ENCODE measurements at regions not wholly inside any gene's neighbourhood (a gene's known extent, or its start where the extent isn't known, plus 50 kb on each side); places are given as distances from the start of the nearest gene placed in this dataset.

- DNase-seq (ENCODE audit: extremely low read depth, low read depth, low spot score): no peak
Observed at GRCh38 chr2:190807886-190808285, 72.7 kb upstream of the GLS start.

- no peak for DNase-seq (ENCODE audit: extremely low read depth, low read depth, low spot score)
Observed at GRCh38 chr2:190809139-190809764, 71.4 kb upstream of the GLS start.

DNA sequence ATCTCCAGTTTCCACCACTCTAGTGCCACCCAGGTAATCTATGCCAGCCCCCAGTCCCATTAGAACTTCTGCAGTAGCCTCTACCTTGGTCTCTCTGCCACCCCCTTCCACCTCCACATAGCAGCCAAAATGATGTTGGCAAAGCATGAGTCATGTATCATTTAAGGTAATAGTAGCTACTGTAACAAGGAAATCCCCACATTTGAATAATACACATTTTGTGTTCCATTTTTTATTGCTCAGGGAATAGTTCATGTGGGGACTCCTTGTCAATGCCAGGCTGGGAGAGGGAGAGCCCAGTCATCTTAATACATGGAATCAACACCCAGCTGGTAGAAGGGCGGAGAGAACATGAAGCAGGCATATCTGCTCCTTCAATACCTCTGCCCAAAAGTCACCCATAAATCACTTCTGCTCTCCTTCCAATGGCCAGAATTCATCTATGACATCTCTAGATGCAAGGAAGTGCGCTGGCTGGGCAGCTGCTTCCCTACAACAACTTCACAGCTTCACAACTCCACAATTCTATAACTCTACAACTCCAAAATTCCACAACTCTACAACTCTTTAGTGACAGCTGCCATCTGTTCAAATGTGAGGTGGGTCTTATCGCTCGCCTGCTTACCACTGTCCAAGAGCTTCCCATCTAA is 70.6 kb upstream of the GLS start:
- no peak for DNase-seq (ENCODE audit: extremely low read depth, low read depth, low spot score)

- no peak for DNase-seq (ENCODE audit: extremely low read depth, low read depth, low spot score)
Observed at GRCh38 chr2:190810981-190811587, 69.5 kb upstream of the GLS start.

DNA sequence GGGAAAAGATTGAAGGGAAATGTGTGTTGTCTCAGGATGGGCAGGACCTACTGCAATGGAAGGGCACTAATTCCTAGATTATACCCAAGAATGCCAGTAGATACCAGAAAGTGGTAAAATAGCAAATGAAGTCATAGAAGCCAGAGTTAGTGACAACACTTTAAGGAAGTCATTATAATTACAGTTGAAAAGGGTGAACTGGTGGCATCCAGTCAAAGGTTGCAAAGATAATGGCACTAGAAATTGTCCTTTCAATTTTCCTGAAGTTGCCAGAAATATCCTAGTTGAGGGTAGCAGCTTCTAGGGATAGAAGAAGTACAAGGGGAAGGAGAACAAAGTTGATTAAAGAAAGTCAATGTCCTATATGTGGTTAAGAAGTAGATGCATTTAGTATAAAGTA is 68.8 kb upstream of the GLS start:
- no peak for DNase-seq (ENCODE audit: extremely low read depth, low read depth, low spot score)

DNA sequence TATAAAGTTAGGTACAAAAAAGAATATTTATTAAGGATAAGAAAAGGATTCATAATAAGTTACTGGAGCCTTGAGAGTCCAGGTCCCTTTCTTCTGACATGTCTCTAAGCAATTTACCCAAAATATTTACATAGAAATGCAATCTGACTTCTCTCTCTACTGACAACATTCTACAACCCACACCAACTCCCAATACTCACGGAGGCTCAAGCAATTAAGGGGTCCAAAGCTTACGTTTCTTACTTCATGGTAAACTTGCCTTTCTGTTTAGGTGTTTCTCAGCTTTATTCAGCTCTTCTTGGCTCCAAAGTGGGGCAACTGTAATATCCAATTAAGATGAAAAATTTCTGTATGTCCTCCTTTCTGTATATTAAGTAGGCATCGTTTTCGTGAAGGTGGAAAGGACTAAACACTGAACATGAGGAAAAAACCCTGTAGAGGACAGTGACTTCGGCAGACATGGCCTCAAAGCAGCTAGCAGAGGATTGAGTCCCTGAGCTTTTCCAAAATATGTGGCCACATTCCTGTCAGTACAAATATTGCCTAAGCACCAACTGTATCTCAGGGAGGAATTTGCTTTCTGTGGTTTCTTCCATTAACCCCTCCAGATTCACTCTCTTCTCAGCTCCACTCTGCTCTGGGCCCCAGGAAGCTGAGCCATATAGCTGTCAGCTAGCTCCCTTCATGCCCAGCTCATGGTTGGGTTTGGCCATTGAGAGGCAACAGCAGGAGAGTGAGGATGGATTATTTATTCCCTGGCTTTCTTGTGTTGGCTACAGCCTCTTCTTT is 67.9 kb upstream of the GLS start:
- DNase-seq (ENCODE audit: extremely low read depth, low read depth, low spot score): no peak

GRCh38 chr2:190815226-190815625 is 65.4 kb upstream of the GLS start:
- DNase-seq (ENCODE audit: extremely low read depth, low read depth, low spot score): no peak

- DNase-seq (ENCODE audit: extremely low read depth, low read depth, low spot score): no peak
Observed at GRCh38 chr2:190817082-190817481, 63.5 kb upstream of the GLS start.

GRCh38 chr2:190819840-190820301 is 60.8 kb upstream of the GLS start:
- no peak for DNase-seq (ENCODE audit: extremely low read depth, low read depth, low spot score)

DNA sequence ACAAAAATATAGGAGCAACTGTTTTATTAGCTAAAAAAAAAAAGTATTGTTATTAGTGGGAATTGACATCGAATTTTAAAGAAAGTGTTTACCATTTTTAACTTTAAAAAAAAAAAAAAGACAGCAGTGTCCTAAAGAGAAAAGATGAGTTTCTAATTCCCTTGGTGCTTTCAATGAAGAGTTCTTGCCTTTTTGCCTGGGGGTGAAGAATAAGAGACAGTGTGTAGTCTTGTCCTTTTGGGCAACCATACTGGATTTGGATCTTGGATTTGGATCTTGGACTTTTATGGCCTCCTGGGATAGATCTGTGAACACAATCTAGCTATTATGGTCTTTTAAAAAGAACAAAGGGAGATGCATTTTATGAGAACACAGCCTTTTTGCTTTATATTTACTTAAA is 60.2 kb upstream of the GLS start:
- no peak for DNase-seq (ENCODE audit: extremely low read depth, low read depth, low spot score)

DNA sequence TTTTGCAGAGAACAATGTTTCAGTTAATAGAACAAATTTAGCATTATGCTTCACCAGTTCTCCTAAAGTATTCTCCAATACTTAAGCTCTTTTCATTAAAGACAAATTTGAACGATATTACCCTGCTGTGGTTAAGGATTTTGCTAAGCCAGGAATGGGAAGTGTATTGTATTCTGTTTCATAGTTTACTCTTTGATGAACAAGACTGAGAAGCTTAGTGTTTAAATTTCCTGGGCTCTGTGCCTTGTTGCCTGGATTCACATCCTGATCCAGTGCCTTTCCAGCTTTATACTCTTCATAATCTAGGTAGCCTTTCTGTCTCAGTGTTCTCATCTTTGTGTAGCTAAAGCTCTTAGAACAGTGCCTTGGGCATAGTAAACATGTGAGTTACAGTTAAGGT is 58.6 kb upstream of the GLS start:
- no peak for DNase-seq (ENCODE audit: extremely low read depth, low read depth, low spot score)

DNA sequence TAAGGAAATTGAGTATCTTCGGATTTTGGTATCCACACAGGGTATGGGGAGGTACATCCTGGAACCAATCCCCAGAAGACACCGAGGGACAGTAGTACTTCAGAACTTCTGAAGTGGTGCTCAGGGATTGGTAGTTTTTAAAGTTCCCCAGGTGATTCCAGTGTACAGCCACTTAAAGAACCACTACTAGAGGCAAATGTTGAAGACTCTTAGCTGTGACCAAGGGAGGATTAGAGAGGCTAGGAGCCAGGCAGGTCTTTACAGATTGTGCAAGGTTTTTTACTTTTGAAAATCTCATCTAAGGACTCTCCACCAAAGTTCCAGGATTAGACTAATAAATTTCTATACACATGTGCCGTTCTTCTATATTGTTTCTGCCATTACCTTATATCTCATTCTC is 52.9 kb upstream of the GLS start:
- no peak for DNase-seq (ENCODE audit: extremely low read depth, low read depth, low spot score)

GRCh38 chr2:190829642-190830041 is 51.0 kb upstream of the GLS start:
- no peak for DNase-seq (ENCODE audit: extremely low read depth, low read depth, low spot score)
